Neural progenitor cell (in vitro differentiated cells): ENCODE measurements at regions not wholly inside any gene's neighbourhood (a gene's known extent, or its start where the extent isn't known, plus 50 kb on each side); places are given as distances from the start of the nearest gene placed in this dataset.
"Not testable (repeated sequence)": the region's sequence is repeated elsewhere in the genome, so short reads cannot be mapped to it uniquely, and the experiment has no call there.

Experiments
- DNase-seq: peaks from one replicate; pipeline ENCODE4 v3.0.0-alpha.2; 2016; ENCODE audit warnings: low spot score
- H2AFZ ChIP-seq: fragments of 200-600 bp; sonication (generic); replicated peaks from 2 replicates; pipeline ENCODE4 v1.6.1; 2016; ENCODE audit warnings: antibody characterized with exemption
- H3F3A ChIP-seq: fragments of 200-600 bp; sonication (generic); 2 replicates; pipeline ENCODE4 v1.6.1; 2016; ENCODE audit warnings: antibody characterized with exemption, low read depth
- H3K27ac ChIP-seq: fragments of 200-600 bp; sonication (generic); 2 replicates; pipeline ENCODE4 v1.5.1; 2016; ENCODE audit warnings: mild to moderate bottlenecking
- H3K27me3 ChIP-seq: fragments of 200-600 bp; sonication (generic); 2 replicates; pipeline ENCODE4 v1.6.1; 2016; ENCODE audit warnings: mild to moderate bottlenecking, moderate library complexity
- H3K36me3 ChIP-seq: fragments of 200-600 bp; sonication (generic); 2 replicates; pipeline ENCODE4 v1.5.1; 2016
- H3K4me1 ChIP-seq: fragments of 200-600 bp; sonication (generic); 2 replicates; pipeline ENCODE4 v1.6.1; 2016; ENCODE audit warnings: mixed run types
- H3K4me2 ChIP-seq: fragments of 200-600 bp; sonication (generic); 2 replicates; pipeline ENCODE4 v1.6.1; 2016
- H3K4me3 ChIP-seq: fragments of 200-600 bp; sonication (generic); 2 replicates; pipeline ENCODE4 v1.5.1; 2016
- H3K79me2 ChIP-seq: fragments of 200-600 bp; sonication (generic); 2 replicates; pipeline ENCODE4 v1.6.1; 2016; ENCODE audit warnings: low read depth
- H3K9ac ChIP-seq: fragments of 200-600 bp; sonication (generic); 2 replicates; pipeline ENCODE4 v1.6.1; 2016
- H3K9me3 ChIP-seq: fragments of 200-600 bp; sonication (generic); 2 replicates; pipeline ENCODE4 v1.5.1; 2016; ENCODE audit warnings: low read depth
- H4K20me1 ChIP-seq: fragments of 200-600 bp; sonication (generic); 2 replicates; pipeline ENCODE4 v1.6.1; 2016; ENCODE audit warnings: low read depth
- H3K27ac Mint-ChIP-seq: 3 replicates; pipeline ENCODE4 v1.8.0; 2021; ENCODE audit warnings: mixed read lengths
- H3K27me3 Mint-ChIP-seq: 2 replicates; pipeline ENCODE4 v1.8.0; 2022; ENCODE audit warnings: low read depth, mild to moderate bottlenecking, inconsistent platforms, moderate library complexity, mixed read lengths; ENCODE audit not compliant: insufficient read depth
- H3K36me3 Mint-ChIP-seq: 3 replicates; pipeline ENCODE4 v1.8.0; 2021; ENCODE audit warnings: mixed read lengths
- H3K4me1 Mint-ChIP-seq: 3 replicates; pipeline ENCODE4 v1.8.0; 2021; ENCODE audit warnings: mixed read lengths
- H3K4me3 Mint-ChIP-seq: 3 replicates; pipeline ENCODE4 v1.8.0; 2021; ENCODE audit warnings: mild to moderate bottlenecking, moderate library complexity, mixed read lengths
- H3K9me3 Mint-ChIP-seq: 3 replicates; pipeline ENCODE4 v1.8.0; 2020; ENCODE audit warnings: mixed read lengths
- EZH2 ChIP-seq: fragments of 200-600 bp; sonication (generic); IDR thresholded peaks from 2 replicates; pipeline ENCODE4 v1.6.1; 2017; ENCODE audit warnings: antibody characterized with exemption, mild to moderate bottlenecking, moderate library complexity
- EZH2phosphoT487 ChIP-seq: fragments of 200-600 bp; sonication (generic); IDR thresholded peaks from 2 replicates; pipeline ENCODE4 v1.6.1; 2017; ENCODE audit warnings: antibody characterized with exemption
- TF ChIP-seq, protein P1 (sequence below): fragments of 200-600 bp; sonication (generic); IDR thresholded peaks from 2 replicates; pipeline ENCODE4 v1.5.1; 2017; ENCODE audit warnings: antibody characterized with exemption, mild to moderate bottlenecking

DNA sequence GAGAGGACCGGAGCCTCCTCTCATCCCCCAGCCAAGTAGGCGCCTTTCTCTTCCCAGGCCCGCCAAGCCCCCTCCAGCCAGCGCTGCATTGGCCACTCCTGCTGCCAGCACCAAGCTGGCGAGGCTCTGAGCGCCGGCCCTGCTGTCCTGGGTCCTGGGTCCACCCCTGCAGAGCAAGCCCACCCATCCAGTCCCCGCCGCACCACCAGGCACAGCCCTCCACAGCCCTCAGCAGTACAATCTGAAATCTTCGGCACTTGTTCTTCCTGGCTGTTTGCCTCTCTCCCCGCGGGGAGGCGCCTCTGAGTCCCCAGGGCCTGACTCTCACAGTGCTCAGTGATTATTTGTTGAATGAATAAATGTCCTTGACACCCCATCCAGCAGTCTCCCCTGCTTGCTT is 236.4 kb upstream of the SGCG start:
- Histone ChIP-seq H3K9me3 (no peaks in the 10 kb centered on the region), H3K27me3 (no peaks in the 10 kb centered on the region), H3K4me3 (no peak overlapping the region), H3F3A (no peaks in the 10 kb centered on the region), H3K36me3 (no peaks in the 10 kb centered on the region), H3K4me2 (no peak overlapping the region), H3K4me1 (no peaks in the 10 kb centered on the region), H3K79me2 (no peaks in the 10 kb centered on the region), H3K9ac (no peak overlapping the region), H4K20me1 (no peaks in the 10 kb centered on the region), H2AFZ (no peak overlapping the region), H3K27ac (no peak overlapping the region)
- peaks cover 11% of the 10 kb centered on the region for H3K27me3 Mint-ChIP-seq
- H3K36me3 Mint-ChIP-seq, result no peaks in the 10 kb centered on the region
- no peak overlapping the region for H3K27ac Mint-ChIP-seq
- H3K9me3 Mint-ChIP-seq, result peaks cover 8% of the 10 kb centered on the region
- no peak for DNase-seq
- TF ChIP-seq, protein P1, sequence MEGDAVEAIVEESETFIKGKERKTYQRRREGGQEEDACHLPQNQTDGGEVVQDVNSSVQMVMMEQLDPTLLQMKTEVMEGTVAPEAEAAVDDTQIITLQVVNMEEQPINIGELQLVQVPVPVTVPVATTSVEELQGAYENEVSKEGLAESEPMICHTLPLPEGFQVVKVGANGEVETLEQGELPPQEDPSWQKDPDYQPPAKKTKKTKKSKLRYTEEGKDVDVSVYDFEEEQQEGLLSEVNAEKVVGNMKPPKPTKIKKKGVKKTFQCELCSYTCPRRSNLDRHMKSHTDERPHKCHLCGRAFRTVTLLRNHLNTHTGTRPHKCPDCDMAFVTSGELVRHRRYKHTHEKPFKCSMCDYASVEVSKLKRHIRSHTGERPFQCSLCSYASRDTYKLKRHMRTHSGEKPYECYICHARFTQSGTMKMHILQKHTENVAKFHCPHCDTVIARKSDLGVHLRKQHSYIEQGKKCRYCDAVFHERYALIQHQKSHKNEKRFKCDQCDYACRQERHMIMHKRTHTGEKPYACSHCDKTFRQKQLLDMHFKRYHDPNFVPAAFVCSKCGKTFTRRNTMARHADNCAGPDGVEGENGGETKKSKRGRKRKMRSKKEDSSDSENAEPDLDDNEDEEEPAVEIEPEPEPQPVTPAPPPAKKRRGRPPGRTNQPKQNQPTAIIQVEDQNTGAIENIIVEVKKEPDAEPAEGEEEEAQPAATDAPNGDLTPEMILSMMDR, result no peak
- TF ChIP-seq EZH2phosphoT487 (no peak), EZH2 (no peak)
- H3K4me3 Mint-ChIP-seq, result no peak overlapping the region
- H3K4me1 Mint-ChIP-seq, result no peaks in the 10 kb centered on the region

DNA sequence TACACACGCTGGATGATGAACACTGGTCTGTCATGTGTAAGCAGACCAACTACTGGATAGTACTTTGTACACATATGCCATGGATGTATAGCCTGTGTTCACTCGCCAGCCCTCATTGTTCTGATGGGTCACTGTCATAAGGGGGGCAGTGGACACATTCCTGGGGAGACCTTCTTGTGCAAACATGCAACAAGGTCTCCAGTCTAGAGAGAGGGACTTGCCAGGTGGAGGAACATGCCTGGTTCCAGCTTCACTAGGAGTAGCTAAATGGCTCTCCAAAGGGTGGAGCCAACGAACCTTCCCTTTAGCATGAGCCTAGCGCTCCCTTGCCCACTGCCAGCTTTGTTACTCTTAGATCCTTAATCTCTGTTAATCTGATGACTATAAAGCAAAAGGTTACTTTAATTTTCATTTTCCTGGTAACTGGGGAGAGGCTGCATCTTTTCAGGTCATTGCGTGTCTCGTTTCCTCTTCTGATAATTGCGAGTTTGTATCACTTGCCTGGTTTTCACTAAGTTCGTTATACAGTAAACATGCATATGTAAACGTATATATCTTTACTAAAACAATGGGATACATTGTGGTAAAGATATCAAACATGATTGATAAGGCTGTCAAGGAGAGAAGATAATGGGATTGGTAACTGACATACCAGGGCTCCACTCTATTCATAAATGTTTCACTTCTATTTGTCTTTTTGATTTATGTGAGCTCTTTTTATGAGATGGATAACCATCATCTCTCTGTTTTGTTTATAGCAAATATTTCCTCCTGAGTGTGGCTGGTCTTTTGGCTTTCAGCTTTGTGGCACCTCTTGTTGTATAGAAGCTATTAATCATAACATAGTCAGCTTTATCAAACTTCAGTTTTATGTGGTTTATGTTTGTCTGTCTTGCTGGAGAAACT is 235.2 kb upstream of the SGCG start:
- TF ChIP-seq EZH2 (no peak), EZH2phosphoT487 (no peak)
- TF ChIP-seq, protein P1, result no peak
- Mint-ChIP-seq H3K4me1 (no peaks in the 10 kb centered on the region), H3K4me3 (no peak overlapping the region), H3K36me3 (no peaks in the 10 kb centered on the region), H3K27me3 (peaks cover 8% of the 10 kb centered on the region), H3K27ac (no peak overlapping the region), H3K9me3 (peaks cover 14% of the 10 kb centered on the region)
- Histone ChIP-seq H3K36me3 (no peaks in the 10 kb centered on the region), H2AFZ (no peak overlapping the region), H3K9me3 (no peaks in the 10 kb centered on the region), H3F3A (no peaks in the 10 kb centered on the region), H3K9ac (no peak overlapping the region), H3K4me3 (no peak overlapping the region), H4K20me1 (no peaks in the 10 kb centered on the region), H3K27me3 (no peaks in the 10 kb centered on the region), H3K79me2 (no peaks in the 10 kb centered on the region), H3K27ac (no peak overlapping the region), H3K4me1 (no peaks in the 10 kb centered on the region), H3K4me2 (no peak overlapping the region)
- no peak for DNase-seq

DNA sequence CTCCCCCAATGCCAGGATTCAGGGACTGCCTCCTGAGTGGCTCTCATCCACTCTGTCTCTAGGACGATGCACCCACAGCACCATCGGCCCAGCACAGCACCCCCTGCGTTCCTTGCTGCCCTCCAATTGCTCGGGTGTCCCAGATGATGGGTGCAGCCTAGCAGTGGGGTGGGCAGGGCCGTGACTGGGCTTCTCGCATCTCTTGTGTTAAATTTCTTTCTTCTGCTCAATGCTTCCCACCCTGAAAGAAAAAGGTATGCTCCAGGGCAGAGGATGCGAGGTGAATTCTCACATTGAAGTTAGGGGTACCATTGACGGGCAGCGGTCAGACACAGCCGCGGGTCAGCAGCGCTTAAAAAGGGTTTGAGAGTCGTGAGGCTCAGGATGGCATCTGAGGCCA is 232.4 kb upstream of the SGCG start:
- Histone ChIP-seq H3K4me2 (no peak overlapping the region), H3K27me3 (no peaks in the 10 kb centered on the region), H4K20me1 (no peaks in the 10 kb centered on the region), H2AFZ (no peak overlapping the region), H3K79me2 (no peaks in the 10 kb centered on the region), H3F3A (no peaks in the 10 kb centered on the region), H3K36me3 (no peaks in the 10 kb centered on the region), H3K4me3 (no peak overlapping the region), H3K27ac (no peak overlapping the region), H3K9me3 (no peaks in the 10 kb centered on the region), H3K4me1 (no peaks in the 10 kb centered on the region), H3K9ac (no peak overlapping the region)
- H3K4me3 Mint-ChIP-seq, result peak overlapping the region; percentile 22
- no peak for DNase-seq
- H3K36me3 Mint-ChIP-seq, result no peaks in the 10 kb centered on the region
- H3K4me1 Mint-ChIP-seq, result no peaks in the 10 kb centered on the region
- H3K27ac Mint-ChIP-seq, result no peak overlapping the region
- no peak for TF ChIP-seq EZH2
- no peak for TF ChIP-seq EZH2phosphoT487
- TF ChIP-seq, protein P1, result no peak
- H3K9me3 Mint-ChIP-seq, result peaks cover 29% of the 10 kb centered on the region
- peaks cover 8% of the 10 kb centered on the region for H3K27me3 Mint-ChIP-seq

DNA sequence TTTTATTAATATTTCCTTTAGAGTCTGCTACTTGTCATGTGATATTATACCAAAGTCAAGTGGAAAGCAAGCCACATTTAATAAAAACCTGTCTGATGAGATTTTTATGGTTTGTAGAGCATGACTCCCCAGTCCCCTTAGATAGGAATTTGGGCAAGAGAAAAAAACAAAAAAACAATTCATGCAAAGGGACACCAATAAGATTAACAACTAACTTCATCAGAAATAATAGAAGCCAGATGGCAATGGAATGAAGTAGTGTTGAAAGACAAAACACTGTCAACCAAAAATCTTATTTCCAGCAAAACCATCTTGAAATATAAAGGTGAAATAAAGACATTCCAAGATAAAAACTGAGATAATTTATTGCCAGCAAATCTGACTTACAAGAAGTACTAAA is 228.8 kb upstream of the SGCG start:
- not testable (repeated sequence) for H3K4me3 ChIP-seq, H3F3A ChIP-seq, H2AFZ ChIP-seq, H3K27me3 Mint-ChIP-seq, H3K4me1 Mint-ChIP-seq, H4K20me1 ChIP-seq, H3K27me3 ChIP-seq, H3K4me3 Mint-ChIP-seq, H3K4me1 ChIP-seq, DNase-seq, H3K27ac Mint-ChIP-seq, H3K27ac ChIP-seq, H3K4me2 ChIP-seq, H3K79me2 ChIP-seq, H3K9me3 ChIP-seq, H3K36me3 ChIP-seq, H3K36me3 Mint-ChIP-seq, H3K9ac ChIP-seq
- peaks cover 26% of the 10 kb centered on the region for H3K9me3 Mint-ChIP-seq

DNA sequence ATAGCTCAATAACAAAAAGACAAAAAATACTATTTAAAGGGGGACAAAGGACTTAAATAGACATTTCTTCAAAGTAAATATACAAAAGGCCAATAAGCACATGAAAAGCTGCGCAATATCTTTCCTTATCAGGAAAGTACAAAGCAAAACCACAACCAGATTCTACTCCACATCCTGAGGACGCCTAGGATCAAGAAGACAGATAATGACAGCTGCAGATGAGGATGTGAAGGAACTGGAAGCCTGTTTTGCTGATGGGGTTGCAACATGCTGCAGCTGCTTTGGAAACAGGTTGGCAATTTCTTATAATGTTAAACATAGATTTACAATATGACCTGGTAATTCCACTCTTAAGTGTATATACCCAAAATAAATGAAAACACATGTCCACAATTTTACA is 225.6 kb upstream of the SGCG start:
- peaks cover 18% of the 10 kb centered on the region for H3K9me3 Mint-ChIP-seq
- H3K36me3 ChIP-seq, H3K4me1 Mint-ChIP-seq, H3K27me3 ChIP-seq, H3K4me2 ChIP-seq, H3K4me3 Mint-ChIP-seq, H3K27ac ChIP-seq, H3K27me3 Mint-ChIP-seq, H4K20me1 ChIP-seq, H3K4me3 ChIP-seq, H3K9me3 ChIP-seq, DNase-seq, H2AFZ ChIP-seq, H3K4me1 ChIP-seq, H3F3A ChIP-seq, H3K36me3 Mint-ChIP-seq, H3K27ac Mint-ChIP-seq, H3K79me2 ChIP-seq, H3K9ac ChIP-seq: not testable (repeated sequence)
